HFFc6 (cell line): ENCODE measurements at regions not wholly inside any gene's neighbourhood (a gene's known extent, or its start where the extent isn't known, plus 50 kb on each side); places are given as distances from the start of the nearest gene placed in this dataset.
A peak's percentile ranks its signal among the peaks of the same experiment; 100 is the strongest.

Source experiments
- DNase-seq: peaks from one replicate; pipeline ENCODE4 v3.0.0-alpha.2; 2018
- H3K27ac Mint-ChIP-seq: 2 replicates; pipeline ENCODE4 v1.8.0; 2020; ENCODE audit warnings: mild to moderate bottlenecking, mixed read lengths
- H3K27me3 Mint-ChIP-seq: 2 replicates; pipeline ENCODE4 v1.8.0; 2021; ENCODE audit warnings: mild to moderate bottlenecking, moderate library complexity, mixed read lengths; ENCODE audit not compliant: insufficient read depth
- H3K36me3 Mint-ChIP-seq: 2 replicates; pipeline ENCODE4 v1.8.0; 2021; ENCODE audit warnings: low read depth, mixed read lengths
- H3K4me1 Mint-ChIP-seq: 2 replicates; pipeline ENCODE4 v1.8.0; 2020; ENCODE audit warnings: low read depth, mixed read lengths
- H3K4me3 Mint-ChIP-seq: 2 replicates; pipeline ENCODE4 v1.8.0; 2020; ENCODE audit warnings: mild to moderate bottlenecking, moderate library complexity, mixed read lengths
- H3K9me3 Mint-ChIP-seq: 2 replicates; pipeline ENCODE4 v1.8.0; 2020; ENCODE audit warnings: mild to moderate bottlenecking, mixed read lengths
- CTCF ChIP-seq: fragments of 200-600 bp; sonication (generic); IDR thresholded peaks from 2 replicates; pipeline ENCODE4 v1.5.0; 2021; ENCODE audit warnings: antibody characterized with exemption, mild to moderate bottlenecking

DNA sequence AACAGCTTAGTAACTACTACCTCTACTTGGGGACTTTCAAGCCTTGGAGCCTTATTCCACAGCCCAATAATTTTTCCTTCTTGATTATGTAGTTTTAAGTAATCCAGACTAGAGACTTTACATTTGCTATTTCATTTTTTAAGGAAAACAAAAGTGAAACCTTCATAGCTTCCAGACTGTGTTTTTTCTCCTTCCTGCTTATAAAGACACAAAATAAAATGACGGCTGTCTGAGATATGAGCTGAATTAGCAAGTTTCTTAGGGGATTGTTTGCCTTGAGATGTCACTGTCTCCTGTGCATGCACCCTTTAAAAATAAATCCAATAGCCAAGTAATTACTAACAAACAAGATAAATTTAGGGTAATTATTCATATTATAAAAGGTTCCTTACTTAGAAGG, 78.8 kb upstream of the PACRGL start:
- peaks cover 8% of the 10 kb centered on the region for H3K4me1 Mint-ChIP-seq
- H3K4me3 Mint-ChIP-seq, result no peak overlapping the region
- no peak for DNase-seq
- H3K27me3 Mint-ChIP-seq, result peaks cover 5% of the 10 kb centered on the region
- peaks cover 21% of the 10 kb centered on the region for H3K36me3 Mint-ChIP-seq
- no peaks in the 10 kb centered on the region for H3K9me3 Mint-ChIP-seq
- no peak for TF ChIP-seq CTCF
- H3K27ac Mint-ChIP-seq, result no peak overlapping the region

- Mint-ChIP-seq H3K9me3 (no peaks in the 10 kb centered on the region), H3K4me1 (peaks cover 8% of the 10 kb centered on the region), H3K36me3 (peaks cover 20% of the 10 kb centered on the region), H3K4me3 (no peak overlapping the region), H3K27ac (peak overlapping the region; percentile 11; the same call in 1 of the 2 replicates), H3K27me3 (peaks cover 5% of the 10 kb centered on the region)
- no peak for TF ChIP-seq CTCF
- DNase-seq, result no peak
Observed at GRCh38 chr4:20622701-20623100, 77.6 kb upstream of the PACRGL start.

DNA sequence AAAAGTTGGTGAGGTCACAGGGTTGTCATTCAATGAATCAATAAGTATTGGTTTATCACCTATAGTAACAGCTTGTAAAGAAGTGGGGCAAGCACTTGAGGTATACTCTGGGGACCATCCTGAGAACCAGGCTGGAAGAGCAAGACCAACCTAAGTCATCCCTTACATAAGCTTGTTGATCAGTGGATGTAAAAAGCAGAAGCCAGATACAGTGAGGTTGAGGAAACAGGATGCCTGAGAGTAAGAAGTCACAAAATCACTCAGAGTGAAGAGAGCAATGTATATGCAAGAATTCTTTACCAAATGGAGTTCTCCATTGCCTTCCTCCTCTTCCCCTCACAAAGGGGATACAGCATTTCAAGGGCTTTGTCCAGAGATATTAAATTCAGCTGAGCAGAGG, 76.3 kb upstream of the PACRGL start:
- Mint-ChIP-seq H3K4me3 (no peak overlapping the region), H3K4me1 (peaks cover 8% of the 10 kb centered on the region), H3K27ac (no peak overlapping the region), H3K36me3 (0 out of 2 replicates have a peak, but pooled peaks cover 9% of the 10 kb centered on the region), H3K27me3 (peaks cover 3% of the 10 kb centered on the region), H3K9me3 (no peaks in the 10 kb centered on the region)
- no peak for DNase-seq
- TF ChIP-seq CTCF, result no peak

- TF ChIP-seq CTCF, result no peak
- Mint-ChIP-seq H3K9me3 (no peaks in the 10 kb centered on the region), H3K36me3 (0 out of 2 replicates have a peak, but pooled peaks cover 9% of the 10 kb centered on the region), H3K27me3 (peaks cover 3% of the 10 kb centered on the region), H3K27ac (no peak overlapping the region), H3K4me1 (peaks cover 8% of the 10 kb centered on the region), H3K4me3 (no peak overlapping the region)
- no peak for DNase-seq
Observed at GRCh38 chr4:20624793-20625374, 75.4 kb upstream of the PACRGL start.

GRCh38 chr4:20625426-20625825, 74.8 kb upstream of the PACRGL start:
- Mint-ChIP-seq H3K36me3 (0 out of 2 replicates have a peak, but pooled peaks cover 5% of the 10 kb centered on the region), H3K9me3 (no peaks in the 10 kb centered on the region), H3K27me3 (peaks cover 3% of the 10 kb centered on the region), H3K4me1 (peaks cover 8% of the 10 kb centered on the region), H3K27ac (no peak overlapping the region), H3K4me3 (no peak overlapping the region)
- no peak for TF ChIP-seq CTCF
- no peak for DNase-seq
